ENCODE measurements at regions not wholly inside any gene's neighbourhood (a gene's known extent, or its start where the extent isn't known, plus 50 kb on each side); places are given as distances from the start of the nearest gene placed in this dataset.

GRCh38 chr21:27422435-27422834 lies 455.5 kb upstream of the ADAMTS5 start:
- intact Hi-C loops (cut with micrococcal nuclease), result no loop called here
- H3K9ac ChIP-seq (ENCODE audit: insufficient read depth in 1 of 2, low read depth in 2 of 2, low read length in 2 of 2), result no peak overlapping the region
- in situ Hi-C loops (cut with MboI), result no loop called here
- no TSS peak for BruUV-seq (replicated peaks)
- H3K9me3 ChIP-seq (replicated peaks; ENCODE audit: control insufficient read depth, insufficient read depth, low read depth, low read length), result no peaks in the 10 kb centered on the region
- no peaks in the 10 kb centered on the region for H3K36me3 ChIP-seq (ENCODE audit: control insufficient read depth, insufficient read depth, low read length)
- ATAC-seq (no peak), FAIRE-seq (no peak), DNase-seq (ENCODE audit: extremely low read depth in 1 of 4, low spot score in 3 of 4) (no peak)
- no peak overlapping the region for H3K4me2 ChIP-seq (ENCODE audit: insufficient read depth, low read length)
- H3K27ac ChIP-seq (ENCODE audit: extremely low read depth, low read depth, low read length), result no peak overlapping the region
- H2AFZ ChIP-seq (ENCODE audit: low read depth, low read length), result no peak overlapping the region
- CTCF ChIA-PET (ENCODE audit: low intra/inter-chr PET ratio), result no interaction called here
- WGBS (ENCODE audit: insufficient coverage, low coverage, missing lambda C conversion rate), result 0% methylated on average over 1 of the region's 1 CpG
- H3K4me3 ChIP-seq, result no peak overlapping the region
- no peaks in the 10 kb centered on the region for H3K27me3 ChIP-seq (ENCODE audit: control insufficient read depth in 2 of 2, insufficient read depth in 2 of 2, low read length in 2 of 2)
- H3K9me1 ChIP-seq (ENCODE audit: control insufficient read depth, insufficient read depth, low read length), result no peaks in the 10 kb centered on the region
- no peaks in the 10 kb centered on the region for H3K79me2 ChIP-seq (ENCODE audit: control insufficient read depth, insufficient read depth, low read length)
- no peaks in the 10 kb centered on the region for H3K4me1 ChIP-seq (replicated peaks in 1 of 2; ENCODE audit: control insufficient read depth in 2 of 2, insufficient read depth in 2 of 2, low read length in 2 of 2)
- no peaks in the 10 kb centered on the region for H4K20me1 ChIP-seq (replicated peaks; ENCODE audit: control insufficient read depth, insufficient read depth, low read length)
- POLR2A ChIA-PET, result no interaction called here
- no peak for TF ChIP-seq ZNF407 (IDR thresholded peaks at IDR 0.05; ENCODE audit: low read depth)
- TF ChIP-seq TSC22D4 (tag; IDR thresholded peaks at IDR 0.05), result no peak
- no peak for TF ChIP-seq PREB (CRISPR knock-in tag; IDR thresholded peaks at IDR 0.05)
- no peak for TF ChIP-seq NCOR1 (IDR thresholded peaks at IDR 0.05)
- TF ChIP-seq BCOR (IDR thresholded peaks at IDR 0.05), result no peak
- TF ChIP-seq NEUROD1 (IDR thresholded peaks at IDR 0.05; ENCODE audit: borderline replicate concordance, low read depth, low read length, partially characterized antibody), result no peak
- no peak for TF ChIP-seq SMAD1 (IDR thresholded peaks at IDR 0.05; ENCODE audit: low read depth, low read length, partially characterized antibody)
- TF ChIP-seq E2F6 (IDR thresholded peaks at IDR 0.05; ENCODE audit: borderline replicate concordance in 1 of 2, extremely low read depth in 1 of 2, insufficient read depth in 1 of 2, insufficient read length in 1 of 2, low read depth in 1 of 2, low read length in 1 of 2, poor library complexity in 1 of 2, severe bottlenecking in 1 of 2), result no peak
- TF ChIP-seq TCF3 (CRISPR knock-in tag; IDR thresholded peaks at IDR 0.05), result no peak
